ENCODE measurements at regions not wholly inside any gene's neighbourhood (a gene's known extent, or its start where the extent isn't known, plus 50 kb on each side); places are given as distances from the start of the nearest gene placed in this dataset.

- no peak overlapping the region for H3K27ac Mint-ChIP-seq
- peaks cover 41% of the 10 kb centered on the region for H3K4me1 Mint-ChIP-seq
- H3K4me3 Mint-ChIP-seq = no peak overlapping the region
- peaks cover 7% of the 10 kb centered on the region for H3K9me3 Mint-ChIP-seq
- DNase-seq (ENCODE audit: low spot score in 2 of 2, unreplicated experiment in 2 of 2) = no peak
- H3K36me3 Mint-ChIP-seq = no peaks in the 10 kb centered on the region
- no peaks in the 10 kb centered on the region for H3K27me3 Mint-ChIP-seq (ENCODE audit: low read depth)
- TF ChIP-seq CTCF (IDR thresholded peaks at IDR 0.05; ENCODE audit: unreplicated experiment) = no peak
These were observed 366.5 kb downstream of the KCTD12 start for GRCh38 chr13:76519685-76520084.

- no peak for TF ChIP-seq CTCF (IDR thresholded peaks at IDR 0.05; ENCODE audit: unreplicated experiment)
- Mint-ChIP-seq H3K36me3 (no peaks in the 10 kb centered on the region), H3K27ac (no peak overlapping the region), H3K9me3 (peaks cover 3% of the 10 kb centered on the region), H3K4me3 (no peak overlapping the region), H3K4me1 (peaks cover 24% of the 10 kb centered on the region), H3K27me3 (ENCODE audit: low read depth) (no peaks in the 10 kb centered on the region)
- no peak for DNase-seq (ENCODE audit: low spot score in 2 of 2, unreplicated experiment in 2 of 2)
These were observed 369.6 kb downstream of the KCTD12 start for GRCh38 chr13:76516586-76516985.

GRCh38 chr13:76516013-76516412 lies 370.2 kb downstream of the KCTD12 start:
- H3K36me3 Mint-ChIP-seq = no peaks in the 10 kb centered on the region
- no peak for TF ChIP-seq CTCF (IDR thresholded peaks at IDR 0.05; ENCODE audit: unreplicated experiment)
- peak overlapping the region; percentile 18 for H3K27ac Mint-ChIP-seq

GRCh38 chr13:76512721-76513145 lies 373.5 kb downstream of the KCTD12 start:
- no peak for DNase-seq (ENCODE audit: low spot score in 2 of 2, unreplicated experiment in 2 of 2)
- Mint-ChIP-seq H3K4me3 (no peak overlapping the region), H3K27me3 (ENCODE audit: low read depth) (no peaks in the 10 kb centered on the region), H3K27ac (peak overlapping the region; percentile 17), H3K36me3 (no peaks in the 10 kb centered on the region), H3K9me3 (no peaks in the 10 kb centered on the region), H3K4me1 (peaks cover 19% of the 10 kb centered on the region)
- no peak for TF ChIP-seq CTCF (IDR thresholded peaks at IDR 0.05; ENCODE audit: unreplicated experiment)

More at GRCh38 chr13:76516013-76516412, 370.2 kb downstream of the KCTD12 start:
- no peak overlapping the region for H3K4me3 Mint-ChIP-seq
- H3K27me3 Mint-ChIP-seq (ENCODE audit: low read depth) = no peaks in the 10 kb centered on the region
- H3K4me1 Mint-ChIP-seq = peaks cover 24% of the 10 kb centered on the region
- no peak for DNase-seq (ENCODE audit: low spot score in 2 of 2, unreplicated experiment in 2 of 2)
- H3K9me3 Mint-ChIP-seq = no peaks in the 10 kb centered on the region

GRCh38 chr13:76505437-76505836 lies 380.8 kb downstream of the KCTD12 start:
- DNase-seq (ENCODE audit: low spot score in 2 of 2, unreplicated experiment in 2 of 2) = no peak
- Mint-ChIP-seq H3K27ac (no peak overlapping the region), H3K27me3 (ENCODE audit: low read depth) (peaks cover 9% of the 10 kb centered on the region), H3K4me3 (no peak overlapping the region), H3K4me1 (peaks cover 6% of the 10 kb centered on the region), H3K36me3 (no peaks in the 10 kb centered on the region), H3K9me3 (no peaks in the 10 kb centered on the region)
- no peak for TF ChIP-seq CTCF (IDR thresholded peaks at IDR 0.05; ENCODE audit: unreplicated experiment)

GRCh38 chr13:76503766-76504165 lies 382.4 kb downstream of the KCTD12 start:
- no peak for DNase-seq (ENCODE audit: low spot score in 2 of 2, unreplicated experiment in 2 of 2)
- Mint-ChIP-seq H3K9me3 (no peaks in the 10 kb centered on the region), H3K27ac (no peak overlapping the region), H3K4me1 (peaks cover 10% of the 10 kb centered on the region), H3K36me3 (no peaks in the 10 kb centered on the region), H3K27me3 (ENCODE audit: low read depth) (peaks cover 18% of the 10 kb centered on the region), H3K4me3 (no peak overlapping the region)
- TF ChIP-seq CTCF (IDR thresholded peaks at IDR 0.05; ENCODE audit: unreplicated experiment) = no peak
